Stimulated activated effector memory CD8-positive, alpha-beta T cell treated with anti-CD3 and anti-CD28 coated beads, Interleukin-12 subunit alpha, Interleukin-12 subunit beta, amount 100 ng/mL, for 72 hours (primary cell): ENCODE measurements at regions not wholly inside any gene's neighbourhood (a gene's known extent, or its start where the extent isn't known, plus 50 kb on each side); places are given as distances from the start of the nearest gene placed in this dataset.

ENCODE experiments used
- ATAC-seq: fragments of 150-1000 bp; cut with Tn5 transposase; 2 replicates; pipeline ENCODE4 v1.10.0; 2021
- DNase-seq, 2 donors: peaks; one replicate each; pipeline ENCODE4 v3.0.0; 2021 to 2022; ENCODE audit warnings: low spot score in 2 of 2
- H3K27ac Mint-ChIP-seq: one replicate; pipeline ENCODE4 v1.8.0; 2022; ENCODE audit warnings: mild to moderate bottlenecking, mixed read lengths
- H3K36me3 Mint-ChIP-seq: one replicate; pipeline ENCODE4 v1.8.0; 2022; ENCODE audit warnings: mild to moderate bottlenecking, mixed read lengths
- H3K4me1 Mint-ChIP-seq: one replicate; pipeline ENCODE4 v1.8.0; 2022; ENCODE audit warnings: mixed read lengths
- H3K4me3 Mint-ChIP-seq: one replicate; pipeline ENCODE4 v1.8.0; 2022; ENCODE audit warnings: mild to moderate bottlenecking, mixed read lengths
- H3K9me3 Mint-ChIP-seq: one replicate; pipeline ENCODE4 v1.8.0; 2022; ENCODE audit warnings: mixed read lengths

DNA sequence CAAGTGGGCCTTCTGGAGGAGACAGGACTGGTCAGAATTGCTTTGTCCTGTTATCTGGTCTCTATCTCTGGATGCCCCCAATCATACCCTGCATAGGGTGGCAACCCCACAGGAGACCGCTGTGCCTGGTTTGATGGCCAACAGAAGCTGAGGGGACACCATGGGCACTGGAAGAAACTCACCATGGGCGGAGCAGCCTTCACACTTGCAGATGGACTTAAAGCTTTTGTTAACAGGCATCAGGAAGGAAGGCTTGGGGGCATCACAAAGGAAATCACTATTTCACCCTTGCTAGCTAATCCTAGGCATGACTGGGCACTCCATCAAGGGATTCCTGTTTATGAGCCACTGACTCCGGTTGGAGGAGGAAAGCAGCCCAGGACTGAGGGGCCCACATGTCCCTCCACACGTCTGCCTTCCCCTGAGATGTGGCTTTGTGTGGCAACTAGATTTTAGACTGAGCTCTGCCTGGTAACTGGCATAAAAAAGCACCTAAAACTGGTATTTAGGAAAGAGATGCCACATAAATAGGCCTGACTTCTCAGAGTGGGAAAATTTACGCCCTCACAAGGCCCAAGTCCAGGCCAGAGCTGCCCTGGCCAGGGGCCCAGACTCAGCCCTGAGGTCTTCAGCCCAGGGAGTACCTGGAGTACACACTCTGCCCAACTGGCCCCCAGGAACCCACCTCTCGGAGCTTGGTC, 57.0 kb upstream of the LYVE1 start:
- Mint-ChIP-seq H3K27ac (no peak overlapping the region), H3K36me3 (no peaks in the 10 kb centered on the region), H3K9me3 (no peaks in the 10 kb centered on the region), H3K4me1 (peaks cover 15% of the 10 kb centered on the region), H3K4me3 (no peak overlapping the region)
- ATAC-seq: no peak
- DNase-seq: no peak

- peaks cover 12% of the 10 kb centered on the region for H3K4me1 Mint-ChIP-seq
- no peak overlapping the region for H3K4me3 Mint-ChIP-seq
- no peak for DNase-seq
- H3K36me3 Mint-ChIP-seq: no peaks in the 10 kb centered on the region
- H3K27ac Mint-ChIP-seq: peak overlapping the region; percentile 71
- no peaks in the 10 kb centered on the region for H3K9me3 Mint-ChIP-seq
- no peak for ATAC-seq
Measured at GRCh38 chr11:10623797-10624761, 55.6 kb upstream of the LYVE1 start.

GRCh38 chr11:10622957-10623791, 54.7 kb upstream of the LYVE1 start:
- Mint-ChIP-seq H3K4me3 (no peak overlapping the region), H3K4me1 (peaks cover 12% of the 10 kb centered on the region)
- DNase-seq: no peak

GRCh38 chr11:10622108-10622507, 53.6 kb upstream of the LYVE1 start:
- H3K4me3 Mint-ChIP-seq: no peak overlapping the region
- peak overlapping the region; percentile 9 for H3K27ac Mint-ChIP-seq
- no peaks in the 10 kb centered on the region for H3K36me3 Mint-ChIP-seq
- H3K9me3 Mint-ChIP-seq: no peaks in the 10 kb centered on the region
- H3K4me1 Mint-ChIP-seq: peaks cover 12% of the 10 kb centered on the region
- no peak for DNase-seq
- no peak for ATAC-seq

More at GRCh38 chr11:10622957-10623791, 54.7 kb upstream of the LYVE1 start:
- Mint-ChIP-seq H3K27ac (peak overlapping the region; percentile 71), H3K36me3 (no peaks in the 10 kb centered on the region), H3K9me3 (no peaks in the 10 kb centered on the region)
- ATAC-seq: peak; percentile 23

- Mint-ChIP-seq H3K36me3 (no peaks in the 10 kb centered on the region), H3K4me1 (peaks cover 12% of the 10 kb centered on the region), H3K4me3 (no peak overlapping the region), H3K9me3 (no peaks in the 10 kb centered on the region), H3K27ac (no peak overlapping the region)
- DNase-seq (no peak), ATAC-seq (no peak)
Measured at GRCh38 chr11:10619131-10619680, 50.7 kb upstream of the LYVE1 start.

DNA sequence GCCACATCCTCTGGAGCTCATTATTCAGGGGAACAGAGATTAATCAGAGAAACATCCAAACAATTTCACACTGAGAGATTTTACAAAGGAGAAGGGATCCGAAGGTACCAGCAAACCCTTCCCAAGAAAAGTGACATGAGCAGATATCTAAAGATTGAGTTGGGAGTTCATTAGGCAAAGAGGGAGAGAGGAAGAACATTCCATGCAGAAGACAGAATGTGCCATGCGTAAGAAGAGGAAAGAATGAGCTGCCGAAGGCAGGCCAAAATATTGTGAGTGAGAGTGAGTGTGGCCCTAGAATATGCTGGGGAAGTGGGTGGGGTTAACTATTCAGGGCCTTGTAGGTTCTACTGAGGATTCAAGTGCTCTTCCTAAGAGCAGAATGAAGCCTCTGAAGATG, 50.0 kb upstream of the LYVE1 start:
- no peaks in the 10 kb centered on the region for H3K36me3 Mint-ChIP-seq
- H3K4me1 Mint-ChIP-seq: peaks cover 8% of the 10 kb centered on the region
- no peak overlapping the region for H3K4me3 Mint-ChIP-seq
- no peak overlapping the region for H3K27ac Mint-ChIP-seq
- DNase-seq (no peak), ATAC-seq (no peak)
- no peaks in the 10 kb centered on the region for H3K9me3 Mint-ChIP-seq
